ENCODE measurements at regions not wholly inside any gene's neighbourhood (a gene's known extent, or its start where the extent isn't known, plus 50 kb on each side); places are given as distances from the start of the nearest gene placed in this dataset.
A peak's percentile ranks its signal among the peaks of the same experiment; 100 is the strongest.

GRCh38 chr1:2916706-2917105, 104.6 kb upstream of the ACTRT2 start:
- ATAC-seq (ENCODE audit: low read depth in 2 of 2) = no peak
- H3K27ac Mint-ChIP-seq = no peak overlapping the region
- no peak for DNase-seq

GRCh38 chr1:2917284-2917683, 104.0 kb upstream of the ACTRT2 start:
- Mint-ChIP-seq H3K4me3 (no peak overlapping the region), H3K27me3 (no peaks in the 10 kb centered on the region), H3K27ac (no peak overlapping the region), H3K9me3 (peaks cover 0 to 7% (median 0%) of the 10 kb centered on the region in 7 donors), H3K4me1 (no peaks in the 10 kb centered on the region), H3K36me3 (no peaks in the 10 kb centered on the region)
- Histone ChIP-seq H3K4me1 (ENCODE audit: control insufficient read depth, insufficient read depth, low read length, poor library complexity, severe bottlenecking) (no peaks in the 10 kb centered on the region), H3K9me3 (ENCODE audit: control insufficient read depth in 2 of 2, low read length in 2 of 2) (no peaks in the 10 kb centered on the region), H3K27me3 (ENCODE audit: control insufficient read depth, insufficient read depth, low read length) (no peaks in the 10 kb centered on the region), H3K27ac (ENCODE audit: insufficient read depth, low read length, poor library complexity, severe bottlenecking) (no peak overlapping the region), H3K4me3 (ENCODE audit: low read depth, low read length) (no peak overlapping the region), H3K36me3 (ENCODE audit: control insufficient read depth, insufficient read depth, low read length) (no peaks in the 10 kb centered on the region)
- no peak for ATAC-seq (ENCODE audit: low read depth in 2 of 2)
- no peak for DNase-seq

More at GRCh38 chr1:2916706-2917105, 104.6 kb upstream of the ACTRT2 start:
- no peaks in the 10 kb centered on the region for H3K4me1 ChIP-seq (ENCODE audit: control insufficient read depth, insufficient read depth, low read length, poor library complexity, severe bottlenecking)
- Mint-ChIP-seq H3K4me3 (no peak overlapping the region), H3K27me3 (no peaks in the 10 kb centered on the region), H3K36me3 (no peaks in the 10 kb centered on the region), H3K9me3 (peaks cover 0 to 7% (median 0%) of the 10 kb centered on the region in 7 donors), H3K4me1 (no peaks in the 10 kb centered on the region)
- H3K27me3 ChIP-seq (ENCODE audit: control insufficient read depth, insufficient read depth, low read length) = no peaks in the 10 kb centered on the region
- no peak overlapping the region for H3K4me3 ChIP-seq (ENCODE audit: low read depth, low read length)
- no peaks in the 10 kb centered on the region for H3K36me3 ChIP-seq (ENCODE audit: control insufficient read depth, insufficient read depth, low read length)
- no peaks in the 10 kb centered on the region for H3K9me3 ChIP-seq (ENCODE audit: control insufficient read depth in 2 of 2, low read length in 2 of 2)
- H3K27ac ChIP-seq (ENCODE audit: insufficient read depth, low read length, poor library complexity, severe bottlenecking) = no peak overlapping the region

GRCh38 chr1:2918441-2918840, 102.8 kb upstream of the ACTRT2 start:
- H3K4me1 Mint-ChIP-seq = no peaks in the 10 kb centered on the region
- no peak overlapping the region for H3K27ac Mint-ChIP-seq
- no peaks in the 10 kb centered on the region for H3K27me3 Mint-ChIP-seq
- H3K27me3 ChIP-seq (ENCODE audit: control insufficient read depth, insufficient read depth, low read length) = no peaks in the 10 kb centered on the region
- H3K36me3 Mint-ChIP-seq = no peaks in the 10 kb centered on the region
- no peaks in the 10 kb centered on the region for H3K9me3 ChIP-seq (ENCODE audit: control insufficient read depth in 2 of 2, low read length in 2 of 2)
- H3K4me3 ChIP-seq (ENCODE audit: low read depth, low read length) = no peak overlapping the region
- peaks cover 0 to 7% (median 0%) of the 10 kb centered on the region in 7 donors for H3K9me3 Mint-ChIP-seq
- H3K4me3 Mint-ChIP-seq = no peak overlapping the region
- no peaks in the 10 kb centered on the region for H3K36me3 ChIP-seq (ENCODE audit: control insufficient read depth, insufficient read depth, low read length)
- ATAC-seq (ENCODE audit: low read depth in 2 of 2) (no peak), DNase-seq (no peak)
- H3K4me1 ChIP-seq (ENCODE audit: control insufficient read depth, insufficient read depth, low read length, poor library complexity, severe bottlenecking) = no peaks in the 10 kb centered on the region
- no peak overlapping the region for H3K27ac ChIP-seq (ENCODE audit: insufficient read depth, low read length, poor library complexity, severe bottlenecking)

- Histone ChIP-seq H3K27ac (ENCODE audit: insufficient read depth, low read length, poor library complexity, severe bottlenecking) (no peak overlapping the region), H3K9me3 (ENCODE audit: control insufficient read depth in 2 of 2, low read length in 2 of 2) (no peaks in the 10 kb centered on the region), H3K4me3 (ENCODE audit: low read depth, low read length) (no peak overlapping the region), H3K36me3 (ENCODE audit: control insufficient read depth, insufficient read depth, low read length) (no peaks in the 10 kb centered on the region), H3K27me3 (ENCODE audit: control insufficient read depth, insufficient read depth, low read length) (no peaks in the 10 kb centered on the region), H3K4me1 (ENCODE audit: control insufficient read depth, insufficient read depth, low read length, poor library complexity, severe bottlenecking) (no peaks in the 10 kb centered on the region)
- Mint-ChIP-seq H3K27me3 (no peaks in the 10 kb centered on the region), H3K27ac (no peak overlapping the region), H3K36me3 (no peaks in the 10 kb centered on the region), H3K9me3 (peaks cover 0 to 7% (median 0%) of the 10 kb centered on the region in 7 donors), H3K4me1 (no peaks in the 10 kb centered on the region), H3K4me3 (no peak overlapping the region)
- ATAC-seq (ENCODE audit: low read depth in 2 of 2) (no peak), DNase-seq (no peak)
Observed at GRCh38 chr1:2919841-2920240, 101.4 kb upstream of the ACTRT2 start.

GRCh38 chr1:2920421-2921015, 100.7 kb upstream of the ACTRT2 start:
- H3K9me3 ChIP-seq (ENCODE audit: control insufficient read depth in 2 of 2, low read length in 2 of 2) = no peaks in the 10 kb centered on the region
- Mint-ChIP-seq H3K4me1 (no peaks in the 10 kb centered on the region), H3K27me3 (no peaks in the 10 kb centered on the region), H3K9me3 (peaks cover 0 to 6% (median 0%) of the 10 kb centered on the region in 7 donors), H3K27ac (no peak overlapping the region), H3K4me3 (peak overlapping the region in 1 of 4 donors; percentile 32), H3K36me3 (no peaks in the 10 kb centered on the region)
- no peaks in the 10 kb centered on the region for H3K4me1 ChIP-seq (ENCODE audit: control insufficient read depth, insufficient read depth, low read length, poor library complexity, severe bottlenecking)
- no peaks in the 10 kb centered on the region for H3K27me3 ChIP-seq (ENCODE audit: control insufficient read depth, insufficient read depth, low read length)
- ATAC-seq (ENCODE audit: low read depth in 2 of 2) (no peak), DNase-seq (no peak)
- no peaks in the 10 kb centered on the region for H3K36me3 ChIP-seq (ENCODE audit: control insufficient read depth, insufficient read depth, low read length)
- no peak overlapping the region for H3K4me3 ChIP-seq (ENCODE audit: low read depth, low read length)
- no peak overlapping the region for H3K27ac ChIP-seq (ENCODE audit: insufficient read depth, low read length, poor library complexity, severe bottlenecking)

- ATAC-seq (ENCODE audit: low read depth in 2 of 2) = no peak
- DNase-seq = peak; percentile 2 to 13 (median 3)
- Histone ChIP-seq H3K9me3 (ENCODE audit: control insufficient read depth in 2 of 2, low read length in 2 of 2) (no peaks in the 10 kb centered on the region), H3K36me3 (ENCODE audit: control insufficient read depth, insufficient read depth, low read length) (no peaks in the 10 kb centered on the region), H3K4me3 (ENCODE audit: low read depth, low read length) (no peak overlapping the region), H3K27me3 (ENCODE audit: control insufficient read depth, insufficient read depth, low read length) (no peaks in the 10 kb centered on the region), H3K27ac (ENCODE audit: insufficient read depth, low read length, poor library complexity, severe bottlenecking) (no peak overlapping the region), H3K4me1 (ENCODE audit: control insufficient read depth, insufficient read depth, low read length, poor library complexity, severe bottlenecking) (no peaks in the 10 kb centered on the region)
- H3K4me1 Mint-ChIP-seq = no peaks in the 10 kb centered on the region
- no peak overlapping the region for H3K27ac Mint-ChIP-seq
- no peak overlapping the region for H3K4me3 Mint-ChIP-seq
- H3K36me3 Mint-ChIP-seq = no peaks in the 10 kb centered on the region
- H3K27me3 Mint-ChIP-seq = no peaks in the 10 kb centered on the region
- no peaks in the 10 kb centered on the region for H3K9me3 Mint-ChIP-seq
Observed at GRCh38 chr1:2921970-2922686, 99.1 kb upstream of the ACTRT2 start.

GRCh38 chr1:2923351-2923750, 97.9 kb upstream of the ACTRT2 start:
- Mint-ChIP-seq H3K36me3 (no peaks in the 10 kb centered on the region), H3K27me3 (no peaks in the 10 kb centered on the region), H3K4me1 (no peaks in the 10 kb centered on the region), H3K27ac (no peak overlapping the region), H3K4me3 (no peak overlapping the region), H3K9me3 (no peaks in the 10 kb centered on the region)
- no peak overlapping the region for H3K4me3 ChIP-seq (ENCODE audit: low read depth, low read length)
- DNase-seq (no peak), ATAC-seq (ENCODE audit: low read depth in 2 of 2) (no peak)
- no peak overlapping the region for H3K27ac ChIP-seq (ENCODE audit: insufficient read depth, low read length, poor library complexity, severe bottlenecking)
- no peaks in the 10 kb centered on the region for H3K36me3 ChIP-seq (ENCODE audit: control insufficient read depth, insufficient read depth, low read length)
- no peaks in the 10 kb centered on the region for H3K9me3 ChIP-seq (ENCODE audit: control insufficient read depth in 2 of 2, low read length in 2 of 2)
- H3K4me1 ChIP-seq (ENCODE audit: control insufficient read depth, insufficient read depth, low read length, poor library complexity, severe bottlenecking) = no peaks in the 10 kb centered on the region
- no peaks in the 10 kb centered on the region for H3K27me3 ChIP-seq (ENCODE audit: control insufficient read depth, insufficient read depth, low read length)

- H3K4me1 Mint-ChIP-seq = no peaks in the 10 kb centered on the region
- no peak overlapping the region for H3K27ac Mint-ChIP-seq
- Histone ChIP-seq H3K9me3 (ENCODE audit: control insufficient read depth in 2 of 2, low read length in 2 of 2) (no peaks in the 10 kb centered on the region), H3K27ac (ENCODE audit: insufficient read depth, low read length, poor library complexity, severe bottlenecking) (no peak overlapping the region), H3K36me3 (ENCODE audit: control insufficient read depth, insufficient read depth, low read length) (no peaks in the 10 kb centered on the region), H3K27me3 (ENCODE audit: control insufficient read depth, insufficient read depth, low read length) (no peaks in the 10 kb centered on the region), H3K4me1 (ENCODE audit: control insufficient read depth, insufficient read depth, low read length, poor library complexity, severe bottlenecking) (no peaks in the 10 kb centered on the region), H3K4me3 (ENCODE audit: low read depth, low read length) (no peak overlapping the region)
- no peaks in the 10 kb centered on the region for H3K9me3 Mint-ChIP-seq
- ATAC-seq (ENCODE audit: low read depth in 2 of 2) (no peak), DNase-seq (no peak)
- H3K4me3 Mint-ChIP-seq = no peak overlapping the region
- H3K36me3 Mint-ChIP-seq = no peaks in the 10 kb centered on the region
- H3K27me3 Mint-ChIP-seq = no peaks in the 10 kb centered on the region
Observed at GRCh38 chr1:2925291-2925690, 96.0 kb upstream of the ACTRT2 start.

Data from CD4-positive, CD25-positive, alpha-beta regulatory T cell (primary cell).